HG03159 (cell line): ENCODE measurements at regions not wholly inside any gene's neighbourhood (a gene's known extent, or its start where the extent isn't known, plus 50 kb on each side); places are given as distances from the start of the nearest gene placed in this dataset.
A peak's percentile ranks its signal among the peaks of the same experiment; 100 is the strongest.
"Not testable (repeated sequence)": the region's sequence is repeated elsewhere in the genome, so short reads cannot be mapped to it uniquely, and the experiment has no call there.

Experiments
- ATAC-seq: cut with Tn5 transposase; IDR thresholded peaks from one replicate; pipeline ENCODE4 v1.9.1; 2021; ENCODE audit warnings: mild to moderate bottlenecking, moderate library complexity; ENCODE audit not compliant: unreplicated experiment

- peak; percentile 79 for ATAC-seq
Measured at GRCh38 chrX:37509349-37509748, 62.1 kb upstream of the LANCL3 start.

GRCh38 chrX:37516512-37516911 is 54.9 kb upstream of the LANCL3 start:
- not testable (repeated sequence) for ATAC-seq

- not testable (repeated sequence) for ATAC-seq
Measured at GRCh38 chrX:37519261-37519660, 52.2 kb upstream of the LANCL3 start.

- ATAC-seq = not testable (repeated sequence)
Measured at GRCh38 chrX:37520860-37521450, 50.5 kb upstream of the LANCL3 start.
